GM19438 (cell line): ENCODE measurements at regions not wholly inside any gene's neighbourhood (a gene's known extent, or its start where the extent isn't known, plus 50 kb on each side); places are given as distances from the start of the nearest gene placed in this dataset.

ENCODE experiments used
- ATAC-seq: cut with Tn5 transposase; IDR thresholded peaks from one replicate; pipeline ENCODE4 v1.9.1; 2021; ENCODE audit warnings: low read depth; ENCODE audit not compliant: unreplicated experiment

DNA sequence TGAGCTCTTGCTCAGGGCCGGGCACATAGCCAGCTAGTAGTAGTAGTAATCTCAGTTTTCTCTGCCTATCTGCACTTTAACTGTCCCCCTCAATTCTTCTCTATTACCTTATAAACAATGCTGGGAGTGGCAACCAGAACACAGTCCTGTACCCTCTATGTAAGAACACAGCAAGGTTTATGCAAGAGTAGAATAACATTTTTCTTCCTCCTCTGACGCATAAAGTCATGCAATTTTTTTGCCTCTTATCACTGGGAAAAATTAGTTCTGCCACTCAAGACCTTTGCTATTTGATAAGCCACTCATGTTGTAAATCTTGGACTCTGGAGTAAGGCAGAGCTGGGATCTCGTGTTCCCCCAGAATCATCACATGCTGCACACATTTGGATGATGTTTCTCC lies 200.7 kb upstream of the SOX11 start:
- no peak for ATAC-seq

DNA sequence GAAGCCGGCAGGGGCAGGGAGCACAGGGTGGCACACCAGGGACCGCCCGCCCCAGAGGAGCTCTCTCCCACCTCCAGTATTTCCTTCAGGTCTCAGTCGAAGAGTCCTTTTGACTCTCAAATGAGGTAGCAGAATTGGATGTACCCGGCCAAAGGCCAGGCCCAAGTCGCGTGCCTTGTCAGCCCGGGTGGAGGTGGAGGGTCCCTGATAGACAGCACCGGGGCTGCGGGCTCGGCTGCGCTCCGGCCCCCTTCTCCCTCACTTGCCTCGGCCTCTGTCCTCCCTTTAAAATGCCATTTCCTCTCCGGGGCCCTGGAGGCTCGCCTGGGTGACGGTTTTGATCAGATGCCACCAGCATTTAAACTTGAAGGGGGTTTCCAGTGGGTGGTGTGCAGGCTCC lies 198.9 kb upstream of the SOX11 start:
- ATAC-seq, result no peak

DNA sequence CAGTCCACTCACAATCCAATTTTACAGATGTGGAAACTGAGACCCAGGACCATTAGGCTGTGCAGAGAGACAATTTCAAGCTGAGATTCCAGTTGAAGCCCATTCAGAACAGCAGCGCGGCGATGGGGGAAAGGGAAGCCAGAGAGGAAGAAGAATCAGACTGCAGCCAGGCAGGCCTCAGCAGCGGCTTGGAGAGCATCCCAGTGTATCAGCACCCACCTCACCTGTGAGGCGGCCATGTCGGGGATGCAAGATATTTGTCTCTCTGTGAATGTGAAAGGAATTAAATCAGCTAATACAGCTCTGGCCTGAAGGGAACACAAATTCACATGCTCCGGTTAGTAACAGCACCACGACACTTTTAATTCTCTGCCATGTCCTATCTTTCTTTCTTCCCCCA lies 198.0 kb upstream of the SOX11 start:
- no peak for ATAC-seq

DNA sequence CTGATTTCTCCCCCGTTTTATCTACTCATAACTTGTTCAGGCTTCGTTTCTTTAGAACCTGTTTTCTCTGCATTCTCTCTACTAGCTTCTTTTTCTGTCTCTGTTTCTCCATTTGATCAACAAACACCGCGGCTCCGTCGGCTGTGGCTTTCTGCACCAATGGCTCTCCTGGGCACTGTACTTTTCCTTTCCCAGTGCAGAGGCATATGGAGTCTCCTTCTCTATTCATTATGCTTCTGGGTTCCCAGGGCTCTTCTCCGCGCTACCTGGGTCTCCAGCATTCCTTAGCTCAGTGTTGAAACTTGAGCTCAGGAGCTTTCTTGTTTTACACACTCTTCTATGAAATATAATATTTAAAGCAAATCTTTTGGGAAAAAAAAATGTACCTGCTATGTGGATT lies 196.6 kb upstream of the SOX11 start:
- no peak for ATAC-seq

DNA sequence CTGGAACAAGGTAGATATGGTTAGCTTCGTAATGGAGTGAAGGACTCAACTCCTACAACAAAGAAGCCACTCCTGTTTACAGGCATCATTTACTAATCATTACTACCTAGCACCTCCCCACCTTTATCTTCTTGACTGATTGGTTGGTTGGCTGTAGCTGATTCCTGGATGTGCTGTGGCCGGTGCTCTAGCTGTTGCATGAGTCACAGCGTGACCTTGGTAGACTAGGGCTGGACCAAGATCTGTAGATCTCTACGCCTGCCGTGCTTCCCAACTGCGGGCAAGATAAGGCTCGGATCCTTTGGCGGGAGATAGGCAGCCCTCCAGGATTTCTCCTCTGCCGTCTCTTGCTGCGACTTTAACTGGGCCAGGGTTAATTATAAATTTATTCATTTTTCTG lies 194.3 kb upstream of the SOX11 start:
- no peak for ATAC-seq

DNA sequence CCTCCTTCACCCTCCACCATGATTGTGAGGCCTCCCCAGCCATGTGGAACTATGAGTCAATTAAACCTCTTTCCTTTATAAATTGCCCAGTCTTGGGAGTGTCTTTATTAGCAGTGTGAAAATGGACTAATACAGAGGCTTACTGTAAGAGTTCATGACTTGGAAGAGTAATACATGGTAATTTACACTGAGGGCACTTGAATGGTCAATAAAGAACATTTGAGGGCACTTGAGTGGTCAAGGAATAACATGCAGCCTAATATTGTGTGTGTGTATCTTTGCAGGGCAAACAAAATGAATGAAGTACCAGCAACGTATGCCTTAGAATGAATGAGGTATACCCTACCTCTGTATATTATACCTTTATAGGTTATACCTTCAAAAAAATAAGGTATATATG lies 190.4 kb upstream of the SOX11 start:
- no peak for ATAC-seq

DNA sequence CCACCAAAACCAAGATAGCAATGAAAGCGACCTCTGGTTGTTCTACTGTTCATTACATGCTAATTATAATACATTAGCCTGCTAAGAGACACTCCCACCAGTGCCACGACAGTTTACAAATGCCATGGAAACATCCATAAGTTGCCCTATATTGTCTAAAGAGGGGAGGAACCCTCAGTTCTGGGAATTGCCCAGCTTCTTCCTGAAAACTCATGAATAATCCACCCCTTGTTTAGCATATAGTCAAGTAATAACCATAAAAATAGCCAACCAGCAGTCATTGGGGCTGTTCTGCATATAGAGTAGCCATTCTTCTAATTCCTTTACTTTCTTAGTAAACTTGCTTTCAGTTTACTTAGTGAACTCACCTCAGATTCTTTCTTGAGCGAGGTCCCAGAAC lies 189.8 kb upstream of the SOX11 start:
- ATAC-seq, result no peak

DNA sequence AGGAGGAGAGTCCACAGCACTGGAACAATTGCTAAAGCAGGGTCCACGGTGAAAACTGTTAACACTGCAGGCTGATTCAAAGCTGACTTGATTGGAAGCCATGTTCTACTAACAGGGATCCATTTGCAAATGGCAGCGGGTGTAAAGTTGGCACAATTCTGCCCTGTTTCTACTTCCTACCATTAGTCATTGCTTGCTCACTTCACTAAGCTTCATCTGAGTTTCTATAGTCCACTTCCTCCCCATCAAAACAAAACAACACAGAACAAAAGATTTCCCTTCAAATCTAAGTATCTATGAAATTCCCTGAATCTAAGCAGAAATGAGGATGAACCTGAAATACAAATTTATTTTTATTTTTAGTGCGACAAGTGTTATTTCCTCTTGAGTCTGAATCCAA lies 187.4 kb upstream of the SOX11 start:
- ATAC-seq, result no peak

DNA sequence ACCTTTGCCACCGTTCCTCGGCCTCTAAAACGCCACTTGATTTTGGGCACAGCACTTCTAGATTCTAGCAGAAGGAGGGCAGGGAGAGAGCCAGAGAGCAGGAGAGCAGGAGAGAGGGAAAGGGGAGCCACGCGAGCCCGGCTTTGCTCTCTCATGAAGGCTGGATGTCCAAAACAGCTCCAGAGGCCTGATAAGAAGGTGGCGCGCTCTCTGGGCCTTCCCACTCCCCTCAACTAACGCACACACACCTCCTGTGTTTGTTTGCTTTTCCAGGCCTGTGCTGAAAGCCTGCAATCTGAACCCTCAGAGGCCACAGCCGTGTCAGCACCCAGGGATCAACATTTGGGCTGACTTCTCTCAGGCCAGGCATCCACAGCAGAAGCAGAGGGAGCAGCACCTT lies 184.8 kb upstream of the SOX11 start:
- ATAC-seq, result no peak

DNA sequence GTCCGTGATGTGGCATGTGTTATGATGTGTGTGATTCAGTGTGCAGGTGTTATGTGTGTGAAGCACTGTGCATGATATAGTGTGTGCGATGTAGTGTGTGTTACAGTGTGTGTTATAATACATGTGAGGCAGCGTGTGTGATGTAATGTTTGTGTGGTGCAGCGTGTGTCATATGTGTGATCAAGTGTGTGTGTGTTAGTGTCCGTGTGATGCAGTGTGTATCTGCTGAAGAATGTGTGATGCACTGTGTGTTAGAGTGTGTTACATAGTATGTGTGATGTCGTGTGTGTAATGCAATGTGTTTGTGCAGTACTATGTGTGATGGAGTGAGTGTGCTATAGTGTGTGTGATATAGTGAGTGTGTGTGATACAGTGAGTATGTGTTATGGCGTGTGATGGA lies 182.8 kb upstream of the SOX11 start:
- no peak for ATAC-seq

DNA sequence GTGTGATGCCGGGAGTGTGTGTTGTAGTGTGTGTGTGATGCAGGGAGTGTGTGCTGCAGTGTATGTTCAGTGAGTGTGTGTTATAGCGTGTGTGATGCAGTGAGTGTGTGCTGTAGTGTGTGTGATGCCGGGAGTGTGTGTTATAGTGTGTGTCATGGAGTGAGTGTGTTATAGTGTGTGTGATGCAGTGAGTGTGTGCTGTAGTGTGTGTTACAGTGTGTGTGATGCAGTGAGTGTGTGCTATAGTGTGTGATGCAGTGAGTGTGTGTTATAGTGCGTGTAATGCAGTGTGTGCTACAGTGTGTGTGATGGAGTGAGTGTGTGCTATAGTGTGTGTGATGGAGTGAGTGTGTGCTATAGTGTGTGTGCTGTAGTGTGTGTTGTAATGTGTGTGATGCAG lies 182.1 kb upstream of the SOX11 start:
- no peak for ATAC-seq

DNA sequence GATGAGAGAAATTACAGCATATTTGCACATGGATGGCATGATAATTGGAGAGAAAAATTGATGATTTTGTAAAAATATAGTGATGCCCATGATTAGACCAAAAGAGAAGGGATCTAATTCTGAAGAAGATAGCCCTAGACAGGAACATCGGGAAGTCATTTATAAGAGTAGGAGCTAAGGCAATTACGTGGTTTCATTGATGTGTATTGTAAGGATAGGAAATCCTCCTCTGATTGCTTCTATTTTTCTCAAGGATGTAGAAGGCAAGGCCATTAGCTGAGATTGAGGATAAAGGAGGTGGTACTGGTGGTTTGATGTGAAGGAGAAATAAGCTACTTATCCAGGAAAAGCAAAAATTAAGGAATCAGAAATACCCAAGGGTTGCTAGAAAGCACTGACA lies 176.5 kb upstream of the SOX11 start:
- no peak for ATAC-seq

DNA sequence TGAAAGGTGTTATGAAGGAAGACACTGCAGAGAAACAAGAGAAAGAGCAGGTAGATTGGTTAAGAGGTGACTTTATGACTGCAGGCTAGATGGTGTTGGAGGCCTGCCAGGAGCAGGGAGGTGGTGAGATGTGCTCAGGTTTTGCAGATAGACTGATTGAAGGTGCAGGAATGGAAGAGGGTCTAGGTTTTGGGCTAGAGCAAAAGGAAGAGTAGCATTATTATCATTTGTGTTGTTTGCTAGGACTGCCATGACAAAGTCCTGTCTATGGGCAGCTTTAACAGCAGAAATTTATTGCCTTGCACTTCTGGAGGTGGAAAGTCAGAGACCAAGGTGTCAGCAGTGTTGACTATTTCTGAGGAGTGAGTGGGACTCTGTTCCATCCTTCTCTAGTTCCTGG lies 172.9 kb upstream of the SOX11 start:
- ATAC-seq, result no peak

DNA sequence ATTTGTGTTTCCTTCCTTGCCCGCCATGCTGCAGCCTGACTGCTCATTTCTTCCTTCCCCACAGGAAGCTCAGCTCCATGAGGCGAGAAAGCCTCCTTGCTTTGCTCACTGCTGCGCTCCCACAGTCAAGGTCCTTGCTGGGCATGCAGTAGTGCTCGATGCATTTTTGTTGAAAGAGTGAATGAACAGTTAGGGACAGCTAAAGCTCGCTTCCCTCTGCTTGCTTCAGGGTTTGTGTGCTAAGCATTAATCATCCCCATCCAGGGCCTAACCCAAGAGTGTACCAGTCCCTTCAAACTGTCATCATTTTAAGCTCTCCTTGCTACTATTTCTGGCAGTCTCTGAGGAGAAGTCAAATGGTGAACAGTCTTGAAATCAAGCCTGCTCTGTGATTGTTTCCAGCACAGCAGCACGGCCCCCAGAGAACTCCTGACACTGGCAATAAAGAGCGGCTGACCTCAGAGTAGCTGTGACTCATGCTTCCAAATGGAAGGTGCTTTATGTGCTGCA lies 171.7 kb upstream of the SOX11 start:
- no peak for ATAC-seq

DNA sequence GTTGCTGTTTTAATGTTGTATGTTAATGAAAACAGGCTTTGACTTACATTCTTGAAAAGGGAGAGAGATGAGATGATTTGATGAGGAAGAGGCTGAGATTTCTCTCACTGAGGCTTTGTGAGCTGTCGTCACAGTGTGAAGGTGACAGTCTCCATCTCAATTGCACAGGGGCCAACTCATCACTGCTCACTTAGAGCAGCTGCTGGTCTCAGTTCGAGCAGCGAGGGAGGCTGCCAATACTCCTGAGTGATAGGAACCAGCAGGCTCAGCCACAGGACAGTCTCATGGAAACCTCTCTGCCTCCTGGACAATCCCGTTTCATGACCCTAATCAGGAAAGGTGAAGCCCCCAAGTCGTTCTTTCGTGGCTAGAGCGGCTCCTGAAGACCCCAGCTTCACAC lies 170.7 kb upstream of the SOX11 start:
- no peak for ATAC-seq

DNA sequence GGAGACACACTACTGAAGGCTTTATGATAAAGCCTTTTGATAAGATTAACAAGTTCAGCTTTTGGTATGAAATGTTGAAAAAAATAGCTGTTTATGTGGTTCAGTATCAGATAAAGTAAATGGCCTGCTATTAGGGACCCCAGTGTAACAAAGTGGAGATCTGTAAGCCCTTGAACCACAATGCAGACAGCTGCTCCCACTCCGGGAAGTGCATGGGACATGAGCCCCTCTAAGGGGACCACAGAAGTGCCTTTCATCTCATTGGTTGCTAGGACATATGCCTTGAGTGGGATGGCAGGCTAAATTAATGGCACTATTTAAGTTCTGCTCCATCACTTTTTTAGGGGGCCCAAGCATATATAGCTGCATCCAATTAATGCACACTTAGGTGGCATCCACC lies 167.6 kb upstream of the SOX11 start:
- no peak for ATAC-seq

DNA sequence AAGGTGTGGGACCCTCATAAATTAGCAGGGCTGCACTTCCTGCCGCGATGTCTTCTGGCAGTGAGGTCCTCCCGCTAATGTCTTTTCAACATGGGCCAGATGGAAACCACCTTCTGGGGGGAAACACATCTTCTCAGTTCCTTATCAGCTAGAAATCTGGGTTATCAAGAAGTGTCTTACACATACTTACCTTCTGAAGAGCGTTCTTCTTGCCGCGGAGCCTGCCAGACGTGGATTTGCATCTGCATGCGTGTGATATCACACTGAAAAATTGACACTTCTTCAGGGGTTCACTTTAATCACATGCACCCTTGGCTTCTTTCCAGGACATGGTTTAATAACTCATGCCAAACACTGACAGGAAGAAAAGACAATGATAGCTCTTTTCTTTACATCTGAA lies 163.5 kb upstream of the SOX11 start:
- no peak for ATAC-seq

DNA sequence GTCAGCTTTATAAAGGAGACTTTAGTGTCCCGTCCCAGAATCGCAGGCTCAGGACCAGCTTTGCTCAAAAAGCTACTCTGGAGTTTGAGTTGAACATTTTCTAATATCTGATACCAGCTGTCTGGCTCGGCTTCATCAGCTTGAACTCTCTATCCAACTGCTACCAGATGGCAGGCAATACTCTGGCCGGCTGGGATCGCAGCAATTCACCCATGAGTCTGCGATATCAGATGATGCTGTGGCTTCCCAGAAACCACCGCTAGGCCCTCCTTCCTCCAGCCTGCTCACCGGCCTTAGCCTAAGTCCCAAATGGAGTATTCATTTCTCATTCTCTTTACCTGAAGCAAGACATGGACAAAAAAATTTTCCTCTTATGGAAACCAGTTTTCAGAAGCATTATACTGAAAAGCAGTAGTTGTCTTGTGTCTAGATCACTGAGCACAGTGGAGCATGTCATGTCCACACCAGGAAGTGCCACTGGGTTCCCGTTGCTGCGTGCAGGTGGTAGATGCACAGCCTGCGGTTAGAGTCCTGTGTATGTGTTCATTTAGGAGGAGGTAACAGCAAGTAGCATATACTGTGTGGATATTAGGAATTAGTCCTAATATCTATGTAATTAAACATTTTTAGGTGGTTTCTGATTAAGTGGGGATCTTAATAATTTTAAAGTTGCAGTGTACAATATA lies 162.0 kb upstream of the SOX11 start:
- no peak for ATAC-seq

DNA sequence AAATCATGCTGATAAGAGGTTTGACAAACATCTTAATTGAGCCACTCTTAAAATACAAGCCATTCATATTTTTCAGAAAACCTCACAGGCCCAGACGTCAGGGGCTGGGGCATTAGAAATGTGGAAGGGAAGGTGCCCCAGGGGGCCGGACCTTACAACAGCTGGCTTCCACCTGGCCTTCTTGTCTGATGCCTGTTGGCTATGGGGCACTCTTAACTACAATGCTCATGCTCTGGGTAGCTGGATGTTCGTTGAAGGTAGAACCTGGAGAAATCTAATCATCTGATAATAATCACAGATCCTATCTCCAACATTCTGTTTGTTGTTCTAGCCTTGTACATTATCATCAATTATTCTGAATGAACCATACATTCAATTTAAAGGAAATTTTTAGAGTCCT lies 156.9 kb upstream of the SOX11 start:
- ATAC-seq, result no peak

DNA sequence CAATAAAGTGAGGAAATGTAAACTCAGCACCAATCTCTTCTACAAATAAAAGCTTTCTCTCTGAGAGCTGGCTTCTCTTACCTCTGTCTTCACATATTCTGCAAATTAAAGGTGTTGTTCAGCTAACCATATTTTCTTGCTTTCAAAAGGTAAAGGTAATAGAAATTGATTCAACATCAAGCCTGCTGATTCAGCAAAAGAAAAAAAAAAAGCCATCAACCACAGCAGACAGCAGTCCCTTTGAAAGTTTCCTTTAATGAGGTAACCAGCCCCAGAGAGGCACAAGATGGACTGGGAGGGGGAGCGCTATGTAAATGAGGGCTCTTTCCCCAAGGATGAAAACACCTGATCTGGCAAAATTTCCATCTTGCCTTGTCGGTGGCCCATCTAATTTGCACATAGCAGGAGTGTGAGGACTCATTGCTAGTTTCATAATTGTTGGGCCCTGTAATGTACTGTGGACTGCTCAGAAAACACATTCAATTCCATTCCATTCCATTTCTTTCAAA lies 154.9 kb upstream of the SOX11 start:
- no peak for ATAC-seq

DNA sequence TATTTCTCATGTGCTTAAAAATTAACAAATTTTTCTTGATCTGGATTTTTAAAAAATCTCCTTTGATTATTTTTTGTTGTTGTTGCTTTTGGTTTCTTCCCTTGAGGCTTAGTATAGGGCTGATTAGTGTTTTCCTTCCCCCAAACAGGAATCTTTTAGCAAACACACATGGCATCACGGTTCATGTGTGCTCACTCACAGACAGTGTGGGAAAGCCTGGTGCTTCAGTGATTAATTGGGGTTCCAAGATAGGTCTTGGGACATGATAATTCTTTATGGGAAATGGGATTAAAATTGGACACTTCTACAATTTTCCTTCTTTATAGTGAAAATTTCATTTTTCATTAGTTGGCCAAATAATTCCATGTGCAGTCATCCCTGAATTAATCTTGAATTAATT lies 153.9 kb upstream of the SOX11 start:
- no peak for ATAC-seq

DNA sequence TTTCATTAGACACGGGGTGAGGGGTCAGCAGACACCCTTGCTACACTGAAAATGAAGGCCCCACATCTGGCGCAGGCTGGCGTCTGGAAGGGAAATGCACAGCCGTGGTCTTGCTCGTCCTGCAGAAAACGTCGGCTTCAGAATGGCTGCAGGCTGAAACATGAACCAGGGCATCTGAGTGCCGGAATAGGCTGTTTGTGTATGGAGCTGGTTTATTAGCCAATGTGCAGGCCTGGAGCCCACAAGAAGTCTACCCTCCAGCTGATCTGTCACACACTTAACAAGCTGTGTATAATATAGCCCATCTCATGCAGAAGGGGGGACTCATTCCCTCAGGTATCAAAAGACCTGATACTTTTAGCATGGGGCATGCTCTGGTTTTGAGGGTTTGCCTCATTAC lies 153.4 kb upstream of the SOX11 start:
- no peak for ATAC-seq
